ENCODE measurements at regions not wholly inside any gene's neighbourhood (a gene's known extent, or its start where the extent isn't known, plus 50 kb on each side); places are given as distances from the start of the nearest gene placed in this dataset.

GRCh38 chr13:62060570-62060969 is 644.9 kb upstream of the PCDH20 start:
- POLR2A ChIA-PET, result no interaction called here

GRCh38 chr13:62057286-62057685 is 641.6 kb upstream of the PCDH20 start:
- POLR2A ChIA-PET, result no interaction called here
- CTCF ChIA-PET, result no interaction called here
- DNase-seq (ENCODE audit: extremely low spot score), result no peak
- TF ChIP-seq CTCF (IDR thresholded peaks at IDR 0.05; ENCODE audit: control extremely low read depth, extremely low read depth, low read depth, missing control alignments), result no peak

More at GRCh38 chr13:62060570-62060969, 644.9 kb upstream of the PCDH20 start:
- no peak for DNase-seq (ENCODE audit: extremely low spot score)
- CTCF ChIA-PET, result no interaction called here
- no peak for TF ChIP-seq CTCF (IDR thresholded peaks at IDR 0.05; ENCODE audit: control extremely low read depth, extremely low read depth, low read depth, missing control alignments)

- DNase-seq (ENCODE audit: extremely low spot score), result no peak
- ChIA-PET CTCF (no interaction called here), POLR2A (no interaction called here)
- no peak for TF ChIP-seq CTCF (IDR thresholded peaks at IDR 0.05; ENCODE audit: control extremely low read depth, extremely low read depth, low read depth, missing control alignments)
Measured at GRCh38 chr13:62049992-62050391, 634.3 kb upstream of the PCDH20 start.

- no peak for TF ChIP-seq CTCF (IDR thresholded peaks at IDR 0.05; ENCODE audit: control extremely low read depth, extremely low read depth, low read depth, missing control alignments)
- ChIA-PET CTCF (interaction anchor here (1.0 kb wide), 1 partner anchor 9 kb away, joined by 3 read pairs; no protein-coding TSS in a partner anchor), POLR2A (no interaction called here)
- DNase-seq (ENCODE audit: extremely low spot score), result no peak
Measured at GRCh38 chr13:62046512-62046911, 630.9 kb upstream of the PCDH20 start.

- ChIA-PET POLR2A (no interaction called here), CTCF (no interaction called here)
- TF ChIP-seq CTCF (IDR thresholded peaks at IDR 0.05; ENCODE audit: control extremely low read depth, extremely low read depth, low read depth, missing control alignments), result no peak
- no peak for DNase-seq (ENCODE audit: extremely low spot score)
Measured at GRCh38 chr13:62043600-62043999, 628.0 kb upstream of the PCDH20 start.

- no peak for TF ChIP-seq CTCF (IDR thresholded peaks at IDR 0.05; ENCODE audit: control extremely low read depth, extremely low read depth, low read depth, missing control alignments)
- no peak for DNase-seq (ENCODE audit: extremely low spot score)
- ChIA-PET CTCF (interaction anchor here (2.4 kb wide), 1 partner anchor 9 kb away, joined by 10 read pairs; no protein-coding TSS in a partner anchor), POLR2A (no interaction called here)
Measured at GRCh38 chr13:62040806-62041205, 625.2 kb upstream of the PCDH20 start.

- no peak for TF ChIP-seq CTCF (IDR thresholded peaks at IDR 0.05; ENCODE audit: control extremely low read depth, extremely low read depth, low read depth, missing control alignments)
- CTCF ChIA-PET, result interaction anchor here (2.4 kb wide), 1 partner anchor 8 kb away, joined by 10 read pairs; no protein-coding TSS in a partner anchor
- no peak for DNase-seq (ENCODE audit: extremely low spot score)
- POLR2A ChIA-PET, result no interaction called here
Measured at GRCh38 chr13:62040078-62040477, 624.4 kb upstream of the PCDH20 start.
